ENCODE measurements at regions not wholly inside any gene's neighbourhood (a gene's known extent, or its start where the extent isn't known, plus 50 kb on each side); places are given as distances from the start of the nearest gene placed in this dataset.

- TF ChIP-seq, protein P1, sequence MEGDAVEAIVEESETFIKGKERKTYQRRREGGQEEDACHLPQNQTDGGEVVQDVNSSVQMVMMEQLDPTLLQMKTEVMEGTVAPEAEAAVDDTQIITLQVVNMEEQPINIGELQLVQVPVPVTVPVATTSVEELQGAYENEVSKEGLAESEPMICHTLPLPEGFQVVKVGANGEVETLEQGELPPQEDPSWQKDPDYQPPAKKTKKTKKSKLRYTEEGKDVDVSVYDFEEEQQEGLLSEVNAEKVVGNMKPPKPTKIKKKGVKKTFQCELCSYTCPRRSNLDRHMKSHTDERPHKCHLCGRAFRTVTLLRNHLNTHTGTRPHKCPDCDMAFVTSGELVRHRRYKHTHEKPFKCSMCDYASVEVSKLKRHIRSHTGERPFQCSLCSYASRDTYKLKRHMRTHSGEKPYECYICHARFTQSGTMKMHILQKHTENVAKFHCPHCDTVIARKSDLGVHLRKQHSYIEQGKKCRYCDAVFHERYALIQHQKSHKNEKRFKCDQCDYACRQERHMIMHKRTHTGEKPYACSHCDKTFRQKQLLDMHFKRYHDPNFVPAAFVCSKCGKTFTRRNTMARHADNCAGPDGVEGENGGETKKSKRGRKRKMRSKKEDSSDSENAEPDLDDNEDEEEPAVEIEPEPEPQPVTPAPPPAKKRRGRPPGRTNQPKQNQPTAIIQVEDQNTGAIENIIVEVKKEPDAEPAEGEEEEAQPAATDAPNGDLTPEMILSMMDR (IDR thresholded peaks at IDR 0.05), result no peak
- no peak for TF ChIP-seq POLR2AphosphoS5 (IDR thresholded peaks at IDR 0.05)
- no peak for TF ChIP-seq POLR2A (IDR thresholded peaks at IDR 0.05)
Measured at GRCh38 chr18:78473563-78473962, 506.1 kb upstream of the SALL3 start.
